Natural killer cell treated with Interleukin-12 subunit alpha and Interleukin-12 subunit beta and Interleukin-15 and Interleukin-18, amount 100 ng/mL, for 72 hours (primary cell): ENCODE measurements at regions not wholly inside any gene's neighbourhood (a gene's known extent, or its start where the extent isn't known, plus 50 kb on each side); places are given as distances from the start of the nearest gene placed in this dataset.

Experiments used
- ATAC-seq, 2 donors: fragments of 150-1000 bp; cut with Tn5 transposase in 1 of 2; sonication (Bioruptor Pico), chemical (Tn5 transposase) in 1 of 2; 2 replicates each; pipeline ENCODE4 v1.10.0; 2021
- DNase-seq: peaks from one replicate; pipeline ENCODE4 v3.0.0; 2022; ENCODE audit warnings: low spot score
- H3K27ac Mint-ChIP-seq, 2 donors: 1 replicate in 1 of 2; 2 replicates in 1 of 2; pipeline ENCODE4 v1.8.0; 2022; ENCODE audit warnings: mixed read lengths in 2 of 2, mild to moderate bottlenecking in 1 of 2, moderate library complexity in 1 of 2
- H3K27me3 Mint-ChIP-seq, 2 donors: 1 replicate in 1 of 2; 2 replicates in 1 of 2; pipeline ENCODE4 v1.8.0; 2022; ENCODE audit warnings: mixed read lengths in 2 of 2
- H3K36me3 Mint-ChIP-seq: one replicate; pipeline ENCODE4 v1.8.0; 2022; ENCODE audit warnings: mixed read lengths
- H3K4me1 Mint-ChIP-seq, 2 donors: 1 replicate in 1 of 2; 2 replicates in 1 of 2; pipeline ENCODE4 v1.8.0; 2022; ENCODE audit warnings: low read depth in 2 of 2, mixed read lengths in 2 of 2, mild to moderate bottlenecking in 1 of 2
- H3K4me3 Mint-ChIP-seq: one replicate; pipeline ENCODE4 v1.8.0; 2022; ENCODE audit warnings: mixed read lengths
- H3K9me3 Mint-ChIP-seq: 2 replicates; pipeline ENCODE4 v1.8.0; 2022; ENCODE audit warnings: mixed read lengths

DNA sequence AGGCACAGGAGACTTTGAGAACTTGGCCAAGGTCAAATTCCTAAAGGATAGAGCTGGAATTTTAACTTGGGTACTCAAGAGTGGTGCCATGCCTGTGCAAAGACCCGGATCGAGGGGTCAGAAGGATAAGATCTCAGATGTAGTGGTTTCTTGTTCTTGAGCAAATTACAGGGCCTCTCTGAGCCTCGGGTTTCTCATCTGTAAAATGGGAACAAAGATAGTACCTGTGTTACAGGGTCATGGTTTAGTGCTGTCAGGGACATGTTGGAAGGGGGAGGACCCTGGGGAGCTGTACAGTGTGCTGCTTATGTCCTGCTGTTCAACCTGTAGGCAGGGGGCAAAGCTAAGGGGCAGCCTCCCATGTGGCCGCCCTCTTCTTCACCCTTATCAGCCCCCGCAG is 173.5 kb upstream of the HAAO start:
- DNase-seq, result no peak
- no peaks in the 10 kb centered on the region for H3K9me3 Mint-ChIP-seq
- no peaks in the 10 kb centered on the region for H3K36me3 Mint-ChIP-seq

DNA sequence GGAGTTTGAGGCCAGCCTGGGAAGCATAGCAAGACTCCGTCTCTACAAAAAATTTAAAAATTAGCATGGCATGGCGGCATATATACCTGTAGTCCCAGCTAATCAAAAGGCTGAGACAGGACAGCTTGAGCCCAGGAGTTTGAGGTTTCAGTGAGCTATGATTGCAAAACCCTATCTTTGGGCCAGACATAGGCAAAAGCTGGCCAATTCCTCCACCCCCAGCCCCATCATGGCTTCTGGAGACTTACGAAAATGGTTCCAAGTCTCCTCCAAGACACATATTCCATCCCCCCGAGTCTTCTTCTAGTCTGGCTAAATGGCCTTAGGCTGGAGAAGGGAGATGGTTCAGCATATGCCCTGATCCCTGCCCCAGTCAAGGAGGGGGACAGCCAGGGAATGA is 172.8 kb upstream of the HAAO start:
- no peaks in the 10 kb centered on the region for H3K36me3 Mint-ChIP-seq
- H3K4me3 Mint-ChIP-seq, result no peak overlapping the region
- no peak overlapping the region for H3K27ac Mint-ChIP-seq
- H3K9me3 Mint-ChIP-seq, result no peaks in the 10 kb centered on the region
- DNase-seq (no peak), ATAC-seq (no peak)
- peaks cover 14 to 26% of the 10 kb centered on the region in 2 donors for H3K4me1 Mint-ChIP-seq
- H3K27me3 Mint-ChIP-seq, result no peaks in the 10 kb centered on the region

More for the DNA sequence above, 173.5 kb upstream of the HAAO start:
- H3K4me1 Mint-ChIP-seq, result peaks cover 14 to 24% of the 10 kb centered on the region in 2 donors
- H3K4me3 Mint-ChIP-seq, result no peak overlapping the region
- H3K27me3 Mint-ChIP-seq, result no peaks in the 10 kb centered on the region
- ATAC-seq, result no peak
- no peak overlapping the region for H3K27ac Mint-ChIP-seq

DNA sequence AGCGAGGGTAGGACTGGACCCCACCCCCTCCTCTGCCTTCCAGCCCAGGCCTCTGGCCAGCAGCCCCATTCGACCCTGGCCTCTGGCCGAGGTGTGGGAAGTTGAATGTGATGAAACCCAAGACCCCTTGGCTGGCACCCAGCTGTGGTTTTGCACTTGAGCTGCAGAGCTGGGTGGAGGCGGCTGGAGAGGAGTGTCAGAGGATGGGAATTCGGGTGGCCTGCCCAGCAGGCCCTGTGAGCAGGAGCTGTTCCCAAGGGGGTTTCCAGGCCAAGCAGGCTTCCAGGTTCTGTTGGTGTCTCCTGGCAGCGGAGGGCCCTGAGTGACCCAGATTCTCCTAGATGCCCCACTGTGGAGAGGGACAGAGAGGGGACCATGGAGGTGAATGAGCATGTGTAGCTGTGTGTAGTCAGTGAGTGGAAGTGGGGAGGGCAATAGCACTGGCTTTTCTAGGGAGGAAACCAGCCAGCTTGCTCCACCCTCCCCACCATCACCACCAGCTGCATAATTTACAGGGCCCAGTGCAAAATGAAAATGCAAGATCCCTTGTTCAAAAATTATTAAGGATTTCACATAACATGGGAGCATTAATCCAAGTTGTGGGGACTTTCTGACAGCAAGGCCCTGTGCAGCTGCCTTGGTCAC is 172.2 kb upstream of the HAAO start:
- Mint-ChIP-seq H3K4me3 (no peak overlapping the region), H3K4me1 (peaks cover 14 to 26% of the 10 kb centered on the region in 2 donors), H3K9me3 (no peaks in the 10 kb centered on the region), H3K36me3 (no peaks in the 10 kb centered on the region), H3K27me3 (no peaks in the 10 kb centered on the region), H3K27ac (no peak overlapping the region)
- no peak for ATAC-seq
- DNase-seq, result no peak

DNA sequence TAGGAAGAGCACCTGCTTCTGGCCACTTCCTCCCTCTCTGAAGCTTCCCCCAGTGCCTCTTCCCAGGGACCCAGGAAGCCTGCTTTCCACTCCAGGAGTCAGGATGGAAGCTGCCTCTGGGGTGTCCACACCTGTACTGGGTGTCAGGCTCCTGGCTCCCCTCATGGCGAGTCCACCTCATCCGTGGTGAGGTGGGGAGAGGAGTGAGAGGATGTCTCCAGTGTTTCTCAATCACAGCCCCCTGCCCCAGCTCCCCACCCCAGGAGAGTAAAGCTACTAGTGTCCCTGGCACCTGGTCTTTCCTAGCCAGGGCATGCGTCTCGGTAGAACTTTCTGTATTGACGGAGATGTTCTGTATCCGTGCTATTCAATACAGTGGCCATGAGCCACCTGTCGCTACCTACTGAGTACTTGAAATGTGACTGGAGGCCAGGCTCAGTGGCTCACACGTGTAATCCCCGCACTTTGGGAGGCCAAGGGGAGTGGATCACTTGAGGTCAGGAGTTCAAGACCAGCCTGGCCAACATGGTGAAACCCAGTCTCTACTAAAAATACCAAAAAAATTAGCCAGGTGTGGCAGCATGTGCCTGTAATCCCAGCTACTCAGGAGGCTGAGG is 171.2 kb upstream of the HAAO start:
- DNase-seq (no peak), ATAC-seq (no peak)
- H3K4me1 Mint-ChIP-seq, result peaks cover 15 to 26% of the 10 kb centered on the region in 2 donors
- no peaks in the 10 kb centered on the region for H3K36me3 Mint-ChIP-seq
- no peaks in the 10 kb centered on the region for H3K9me3 Mint-ChIP-seq
- no peak overlapping the region for H3K27ac Mint-ChIP-seq
- no peak overlapping the region for H3K4me3 Mint-ChIP-seq
- H3K27me3 Mint-ChIP-seq, result no peaks in the 10 kb centered on the region

DNA sequence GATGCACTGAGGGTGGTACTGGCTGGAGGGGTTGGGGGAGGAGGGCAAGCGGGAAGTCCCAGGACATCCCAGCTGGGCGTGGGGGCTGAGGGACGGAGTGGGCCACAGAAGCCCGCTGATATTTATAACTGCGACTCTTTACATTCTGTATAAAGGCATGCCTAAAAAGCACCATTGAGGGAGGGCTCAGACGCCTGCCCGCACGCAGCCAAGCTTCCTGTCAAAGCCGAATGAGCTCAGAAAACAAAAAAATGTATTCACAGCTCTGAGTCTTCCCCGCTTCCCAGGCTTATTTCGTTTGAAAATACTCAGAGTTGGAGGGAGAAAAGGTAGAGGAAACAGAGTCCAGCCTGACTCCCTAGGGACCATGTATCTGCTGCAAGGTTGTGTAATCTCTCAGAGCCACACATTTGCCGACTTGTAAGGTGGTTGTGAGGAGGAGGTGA is 170.1 kb upstream of the HAAO start:
- Mint-ChIP-seq H3K27ac (no peak overlapping the region), H3K36me3 (no peaks in the 10 kb centered on the region), H3K27me3 (no peaks in the 10 kb centered on the region), H3K9me3 (no peaks in the 10 kb centered on the region), H3K4me3 (peak overlapping the region; percentile 25), H3K4me1 (peaks cover 21 to 26% of the 10 kb centered on the region in 2 donors)
- no peak for ATAC-seq
- DNase-seq, result no peak

DNA sequence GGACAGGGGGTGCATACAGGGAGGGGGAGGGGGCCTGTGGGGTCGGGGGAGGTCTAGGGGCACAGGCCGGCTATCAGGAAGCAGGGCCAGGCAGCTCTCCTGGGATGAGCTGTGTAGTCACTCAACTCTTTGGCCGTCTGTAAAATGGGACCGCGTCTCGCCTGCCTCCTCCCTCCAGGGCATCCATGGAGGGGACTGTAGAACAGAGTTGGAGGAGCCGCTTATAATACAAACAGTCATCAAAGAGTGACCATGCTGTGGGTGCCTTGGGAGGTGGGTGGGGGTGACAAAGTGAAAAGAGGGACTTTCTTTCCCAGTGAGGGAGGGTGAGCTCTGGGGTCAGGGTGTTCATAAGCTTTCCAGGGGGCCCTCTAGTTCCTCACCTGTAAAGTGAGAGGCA is 169.6 kb upstream of the HAAO start:
- ATAC-seq (no peak), DNase-seq (no peak)
- Mint-ChIP-seq H3K4me1 (peaks cover 25 to 28% of the 10 kb centered on the region in 2 donors), H3K36me3 (no peaks in the 10 kb centered on the region), H3K9me3 (no peaks in the 10 kb centered on the region), H3K4me3 (peak overlapping the region; percentile 31), H3K27me3 (no peaks in the 10 kb centered on the region), H3K27ac (peak overlapping the region in 1 of 2 donors; percentile 53)

DNA sequence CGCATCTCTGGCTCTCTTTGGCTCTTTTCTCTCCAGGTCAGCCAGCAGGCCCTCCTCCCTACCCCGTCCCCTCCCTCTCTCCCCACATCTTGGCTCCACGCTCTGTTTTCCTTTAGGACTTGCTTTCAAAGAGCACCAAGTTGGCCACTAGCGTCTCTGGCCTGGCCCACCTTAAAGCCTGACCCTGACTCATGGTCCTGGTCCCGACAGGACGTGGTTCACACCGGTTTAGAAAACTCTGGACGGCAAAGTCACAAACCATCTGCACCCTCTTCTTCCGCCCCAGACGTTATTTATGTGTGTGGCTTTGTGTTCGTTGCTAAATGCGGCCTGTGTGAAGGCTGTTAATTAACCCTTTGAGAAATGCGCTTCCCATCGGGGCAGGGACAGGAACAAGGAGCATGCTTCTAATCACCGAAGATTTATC is 169.0 kb upstream of the HAAO start:
- ATAC-seq (peak in 1 of 2 donors; percentile 21), DNase-seq (no peak)
- H3K27ac Mint-ChIP-seq, result peak overlapping the region in 1 of 2 donors; percentile 53
- no peaks in the 10 kb centered on the region for H3K36me3 Mint-ChIP-seq
- peaks cover 0 to 2% of the 10 kb centered on the region in 2 donors for H3K27me3 Mint-ChIP-seq
- H3K4me3 Mint-ChIP-seq, result peak overlapping the region; percentile 31
- peaks cover 26 to 31% of the 10 kb centered on the region in 2 donors for H3K4me1 Mint-ChIP-seq
- no peaks in the 10 kb centered on the region for H3K9me3 Mint-ChIP-seq

DNA sequence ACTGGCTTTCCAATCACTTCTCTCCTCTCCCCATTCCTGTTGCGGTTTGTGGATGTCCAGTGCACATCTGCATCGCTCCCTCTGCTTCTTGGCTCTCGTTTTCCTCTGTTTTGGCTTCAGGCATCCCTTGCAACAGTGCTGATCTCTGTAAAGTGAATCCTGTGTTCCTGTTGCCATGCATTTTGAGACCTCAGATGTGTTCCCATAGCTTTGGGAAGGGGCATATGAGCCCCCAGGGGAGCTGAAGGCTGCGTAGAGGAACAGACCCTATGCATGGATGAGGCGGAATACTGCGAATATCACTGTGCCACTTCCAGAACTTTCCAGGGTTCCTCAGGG is 168.4 kb upstream of the HAAO start:
- no peaks in the 10 kb centered on the region for H3K36me3 Mint-ChIP-seq
- no peaks in the 10 kb centered on the region for H3K9me3 Mint-ChIP-seq
- H3K4me1 Mint-ChIP-seq, result peaks cover 26 to 32% of the 10 kb centered on the region in 2 donors

DNA sequence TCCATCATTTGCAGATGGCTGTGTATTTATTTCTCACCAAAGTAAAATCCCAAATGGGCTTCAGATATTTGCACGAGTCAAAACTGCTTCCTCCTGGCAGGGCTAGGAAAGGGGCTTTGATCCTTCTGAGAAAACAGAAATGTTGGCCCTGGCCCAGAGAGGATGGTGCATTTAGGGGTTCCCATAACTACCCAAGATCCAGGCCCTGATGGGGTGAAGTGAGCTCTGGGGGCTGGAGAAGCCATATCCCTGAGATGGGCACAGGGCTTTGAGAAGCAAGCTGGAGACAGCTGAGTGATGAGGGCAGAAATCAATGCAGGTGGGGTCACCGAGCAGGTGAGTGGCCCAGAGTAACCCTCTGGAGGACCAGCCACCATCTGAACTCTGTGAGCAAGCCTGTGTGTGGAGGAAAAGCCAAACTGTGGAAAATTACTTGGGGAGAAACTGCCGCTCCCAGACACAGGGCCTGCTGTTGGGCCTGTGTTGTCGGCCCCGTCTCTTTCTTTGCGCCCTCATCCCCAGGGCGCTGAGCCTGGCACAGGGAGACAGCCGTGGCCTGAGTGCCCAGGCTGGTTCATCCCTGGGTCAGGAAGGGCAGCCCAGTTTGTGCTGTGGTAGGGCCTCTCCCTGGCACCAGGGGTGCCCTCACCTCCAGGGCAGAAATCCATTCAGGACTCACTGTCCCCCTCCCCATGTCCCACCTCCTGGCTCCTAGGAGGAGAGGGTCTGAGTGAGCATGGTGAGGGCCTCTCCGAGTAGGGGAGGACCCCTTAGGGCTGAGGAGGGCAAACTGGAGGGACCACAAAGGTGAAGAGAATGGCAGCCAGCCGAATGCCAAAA is 167.8 kb upstream of the HAAO start:
- ATAC-seq (no peak), DNase-seq (no peak)
- no peaks in the 10 kb centered on the region for H3K9me3 Mint-ChIP-seq
- no peaks in the 10 kb centered on the region for H3K36me3 Mint-ChIP-seq
- no peak overlapping the region for H3K27ac Mint-ChIP-seq
- no peak overlapping the region for H3K4me3 Mint-ChIP-seq
- peaks cover 0 to 3% of the 10 kb centered on the region in 2 donors for H3K27me3 Mint-ChIP-seq
- H3K4me1 Mint-ChIP-seq, result peaks cover 26 to 29% of the 10 kb centered on the region in 2 donors

More for the DNA sequence above, 168.4 kb upstream of the HAAO start:
- peaks cover 0 to 3% of the 10 kb centered on the region in 2 donors for H3K27me3 Mint-ChIP-seq
- no peak overlapping the region for H3K4me3 Mint-ChIP-seq
- ATAC-seq (no peak), DNase-seq (no peak)
- H3K27ac Mint-ChIP-seq, result no peak overlapping the region

DNA sequence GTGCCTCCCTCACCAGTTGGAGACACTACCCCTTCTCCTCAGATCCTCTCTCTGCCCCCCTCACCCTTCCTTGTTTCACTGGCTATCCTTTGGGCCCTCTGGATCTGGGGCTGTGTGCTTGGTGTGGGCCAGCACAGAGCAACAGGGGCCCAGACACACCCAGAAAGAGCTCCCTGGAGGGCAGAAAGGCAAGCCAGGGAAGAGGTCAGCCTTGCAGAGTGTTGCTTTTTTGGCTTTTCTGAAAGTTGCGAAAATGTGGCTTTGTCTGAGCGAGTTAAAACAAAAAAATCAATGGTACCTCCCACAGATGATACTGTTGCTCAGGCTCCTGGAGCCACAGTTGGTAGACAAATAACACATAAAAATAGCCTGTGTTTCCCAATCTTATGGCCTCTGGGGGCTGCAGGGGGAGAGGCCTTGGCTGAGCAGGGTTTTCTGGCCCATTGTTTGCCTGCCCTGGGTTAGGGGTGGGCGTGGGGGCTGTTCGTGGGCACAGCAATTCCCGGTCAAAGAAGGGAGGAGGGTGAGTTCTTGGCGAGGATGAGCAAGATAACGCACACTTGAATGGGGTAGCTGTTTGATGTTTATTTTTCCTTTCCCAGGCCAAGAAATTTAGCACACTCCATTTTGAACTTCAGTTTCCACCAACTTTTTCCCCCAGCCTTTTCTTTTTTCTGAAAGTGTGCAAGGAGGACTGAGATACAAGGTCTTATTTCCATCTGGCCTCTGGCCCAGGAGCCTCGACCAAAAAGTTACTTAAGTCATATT is 167.0 kb upstream of the HAAO start:
- H3K36me3 Mint-ChIP-seq, result no peaks in the 10 kb centered on the region
- no peak overlapping the region for H3K4me3 Mint-ChIP-seq
- no peak for DNase-seq

DNA sequence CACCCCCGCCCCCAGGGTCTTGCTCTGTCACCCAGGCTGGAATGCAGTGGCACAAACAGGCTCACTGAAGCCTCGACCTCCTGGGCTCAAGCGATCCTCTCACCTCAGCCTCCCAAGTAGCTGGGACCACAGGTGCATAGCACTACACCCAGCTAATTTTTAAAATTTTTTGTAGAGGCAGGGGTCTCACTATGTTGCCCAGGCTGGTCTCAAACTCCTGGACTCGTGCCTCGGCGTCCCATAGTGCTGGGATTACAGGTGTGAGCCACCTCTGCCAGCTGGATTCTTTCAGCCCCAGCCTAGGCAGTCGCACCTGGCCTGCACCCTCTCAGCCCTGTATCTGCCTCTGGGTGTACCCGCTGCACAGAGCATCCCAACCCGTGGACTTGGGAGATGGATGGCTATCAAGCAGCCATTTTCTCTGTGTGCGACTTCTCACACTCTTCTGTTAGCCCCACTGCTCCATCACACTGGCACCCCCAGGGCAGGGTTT is 166.4 kb upstream of the HAAO start:
- H3K4me3 Mint-ChIP-seq, result no peak overlapping the region
- peaks cover 0 to 3% of the 10 kb centered on the region in 2 donors for H3K27me3 Mint-ChIP-seq
- no peaks in the 10 kb centered on the region for H3K9me3 Mint-ChIP-seq
- ATAC-seq, result no peak
- no peak for DNase-seq
- H3K36me3 Mint-ChIP-seq, result no peaks in the 10 kb centered on the region
- peaks cover 25 to 26% of the 10 kb centered on the region in 2 donors for H3K4me1 Mint-ChIP-seq
- H3K27ac Mint-ChIP-seq, result no peak overlapping the region

More for the DNA sequence above, 167.0 kb upstream of the HAAO start:
- ATAC-seq, result no peak
- no peaks in the 10 kb centered on the region for H3K9me3 Mint-ChIP-seq
- H3K27me3 Mint-ChIP-seq, result peaks cover 0 to 3% of the 10 kb centered on the region in 2 donors
- H3K4me1 Mint-ChIP-seq, result peaks cover 26 to 27% of the 10 kb centered on the region in 2 donors
- H3K27ac Mint-ChIP-seq, result no peak overlapping the region

DNA sequence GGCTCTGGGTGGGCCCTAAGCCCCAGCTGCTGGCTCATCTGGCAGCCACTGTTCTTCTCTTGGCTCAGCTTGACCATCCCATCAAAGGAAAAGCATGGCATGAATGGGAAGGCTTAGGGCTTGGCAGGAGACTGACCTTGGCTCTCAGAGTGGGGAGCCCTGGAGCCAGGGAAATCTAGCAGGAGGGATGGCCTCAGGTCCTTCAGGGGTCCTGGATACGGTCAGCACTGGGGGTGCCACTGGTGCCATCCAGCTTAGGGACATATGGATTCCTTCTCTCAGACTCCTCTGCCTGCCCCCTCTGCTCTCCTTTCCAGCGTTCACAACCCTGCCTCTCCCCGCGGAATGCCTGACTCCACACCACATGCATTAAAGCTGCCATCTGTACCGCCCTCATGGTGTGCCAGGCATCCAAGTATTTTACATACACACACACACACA is 165.5 kb upstream of the HAAO start:
- no peaks in the 10 kb centered on the region for H3K36me3 Mint-ChIP-seq
- ATAC-seq (no peak), DNase-seq (no peak)
- no peaks in the 10 kb centered on the region for H3K9me3 Mint-ChIP-seq
- H3K27ac Mint-ChIP-seq, result no peak overlapping the region
- no peak overlapping the region for H3K4me3 Mint-ChIP-seq
- H3K27me3 Mint-ChIP-seq, result peaks cover 0 to 3% of the 10 kb centered on the region in 2 donors
- peaks cover 22 to 23% of the 10 kb centered on the region in 2 donors for H3K4me1 Mint-ChIP-seq
